T-cell (primary cell): ENCODE measurements at regions not wholly inside any gene's neighbourhood (a gene's known extent, or its start where the extent isn't known, plus 50 kb on each side); places are given as distances from the start of the nearest gene placed in this dataset.

Experiments
- ATAC-seq, 4 experiments: fragments of 200-7000 bp in 3 of 4; fragments of 150-1000 bp in 1 of 4; cut with Tn5 transposase; replicated peaks in 1 of 4; 1 replicate in 3 of 4; 2 replicates in 1 of 4; pipeline ENCODE4 v1.10.0; 2021; ENCODE audit warnings: moderate library complexity in 3 of 4, mild to moderate bottlenecking in 2 of 4, moderate number of reproducible peaks in 1 of 4
- CTCF ChIA-PET, 2 donors: fragments of 300-600 bp; sonication (Branson Sonifier 250); formaldehyde crosslinking; loops; one replicate each; lab custom pipeline; 2022; ENCODE audit warnings: antibody characterized with exemption in 2 of 2; lab: Charles Lee
- POLR2A ChIA-PET, 2 donors: fragments of 300-600 bp; sonication (Branson Sonifier 250); formaldehyde crosslinking; loops; one replicate each; lab custom pipeline; 2022; ENCODE audit warnings: antibody characterized with exemption in 2 of 2; lab: Charles Lee
- DNase-seq, 35 experiments: peaks; one replicate each; pipeline versions ENCODE4 v3.0.0 to v3.0.0-alpha.2; 2013 to 2023
- H3K27ac ChIP-seq: one replicate; pipeline ENCODE4 v1.5.1; 2013; ENCODE audit warnings: low read length
- H3K27me3 ChIP-seq, 2 experiments: replicated peaks in 1 of 2; 1 replicate in 1 of 2; 2 replicates in 1 of 2; pipeline versions ENCODE4 v1.6.1 to v1.7.0; 2013; ENCODE audit warnings: low read length in 1 of 2, mixed read lengths in 1 of 2; ENCODE audit not compliant: control insufficient read depth in 2 of 2, insufficient read depth in 2 of 2; ENCODE audit errors: extremely low read depth in 1 of 2
- H3K36me3 ChIP-seq, 2 donors: 1 replicate in 1 of 2; 2 replicates in 1 of 2; pipeline versions ENCODE4 v1.6.1 to v1.7.0; 2013; ENCODE audit warnings: low read length in 1 of 2; ENCODE audit not compliant: control insufficient read depth in 2 of 2, insufficient read depth in 1 of 2; ENCODE audit errors: extremely low read depth in 1 of 2
- H3K4me1 ChIP-seq, 2 experiments: 1 replicate in 1 of 2; 2 replicates in 1 of 2; pipeline versions ENCODE4 v1.6.1 to v1.7.0; 2013; ENCODE audit warnings: low read length in 2 of 2, mixed read lengths in 1 of 2; ENCODE audit not compliant: insufficient read depth in 2 of 2, control insufficient read depth in 1 of 2; ENCODE audit errors: extremely low read depth in 1 of 2
- H3K4me3 ChIP-seq, 2 donors: 1 replicate in 1 of 2; 2 replicates in 1 of 2; pipeline versions ENCODE4 v1.5.1 to v1.7.0; 2013; ENCODE audit warnings: mild to moderate bottlenecking in 2 of 2, low read length in 1 of 2, moderate library complexity in 1 of 2; ENCODE audit not compliant: control insufficient read depth in 1 of 2; ENCODE audit errors: extremely low read depth in 1 of 2
- H3K9me3 ChIP-seq: 2 replicates; pipeline ENCODE4 v1.7.0; 2013
- H3K27ac Mint-ChIP-seq, 2 donors: one replicate each; pipeline ENCODE4 v1.8.0; 2020 to 2021; ENCODE audit warnings: mild to moderate bottlenecking in 2 of 2, mixed read lengths in 2 of 2
- H3K27me3 Mint-ChIP-seq, 2 donors: one replicate each; pipeline ENCODE4 v1.8.0; 2021 to 2022; ENCODE audit warnings: mixed read lengths in 2 of 2
- H3K36me3 Mint-ChIP-seq: one replicate; pipeline ENCODE4 v1.8.0; 2021; ENCODE audit warnings: mixed read lengths
- H3K4me1 Mint-ChIP-seq, 3 donors: one replicate each; pipeline ENCODE4 v1.8.0; 2020 to 2022; ENCODE audit warnings: mixed read lengths in 3 of 3, mild to moderate bottlenecking in 1 of 3
- H3K4me3 Mint-ChIP-seq, 3 donors: one replicate each; pipeline ENCODE4 v1.8.0; 2020 to 2022; ENCODE audit warnings: mild to moderate bottlenecking in 3 of 3, mixed read lengths in 3 of 3, moderate library complexity in 3 of 3
- H3K9me3 Mint-ChIP-seq, 3 donors: one replicate each; pipeline ENCODE4 v1.8.0; 2020 to 2022; ENCODE audit warnings: mixed read lengths in 3 of 3
- WGBS: methylation state at CpG from one replicate; pipeline ENCODE4 v1.1.5; 2013; ENCODE audit warnings: missing lambda C conversion rate; ENCODE audit not compliant: insufficient coverage; 5-methylcytosine and 5-hydroxymethylcytosine counted together

DNA sequence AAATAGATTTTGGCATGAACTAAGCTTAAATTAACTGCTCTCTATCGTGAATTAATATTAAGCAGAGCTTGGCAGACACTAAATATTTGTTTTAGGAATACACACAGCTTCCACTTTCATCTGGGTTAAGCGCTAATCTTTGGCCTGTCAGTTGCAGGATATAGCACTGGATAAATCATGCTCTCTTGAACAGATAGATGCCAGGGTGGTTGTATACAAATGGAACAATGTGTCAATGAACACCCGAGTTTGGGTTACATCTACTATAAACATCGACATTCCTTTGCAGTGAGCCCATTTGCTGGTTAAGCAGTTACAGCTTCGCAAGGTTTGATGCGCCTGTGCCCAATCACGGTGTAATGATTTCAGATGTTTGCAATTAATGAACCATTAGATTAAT, 338.2 kb upstream of the ZFP64 start:
- Histone ChIP-seq H3K4me3 (no peak overlapping the region), H3K4me1 (no peaks in the 10 kb centered on the region), H3K27me3 (no peaks in the 10 kb centered on the region), H3K36me3 (no peaks in the 10 kb centered on the region), H3K9me3 (no peaks in the 10 kb centered on the region), H3K27ac (no peak overlapping the region)
- Mint-ChIP-seq H3K27ac (no peak overlapping the region), H3K27me3 (no peaks in the 10 kb centered on the region), H3K36me3 (no peaks in the 10 kb centered on the region), H3K4me3 (no peak overlapping the region), H3K9me3 (peaks cover 0 to 4% (median 3%) of the 10 kb centered on the region in 3 donors), H3K4me1 (no peaks in the 10 kb centered on the region)
- no peak for DNase-seq
- 20% methylated on average over 1 of the region's 7 CpGs for WGBS
- POLR2A ChIA-PET = no interaction called here
- ATAC-seq = no peak
- CTCF ChIA-PET = no interaction called here

DNA sequence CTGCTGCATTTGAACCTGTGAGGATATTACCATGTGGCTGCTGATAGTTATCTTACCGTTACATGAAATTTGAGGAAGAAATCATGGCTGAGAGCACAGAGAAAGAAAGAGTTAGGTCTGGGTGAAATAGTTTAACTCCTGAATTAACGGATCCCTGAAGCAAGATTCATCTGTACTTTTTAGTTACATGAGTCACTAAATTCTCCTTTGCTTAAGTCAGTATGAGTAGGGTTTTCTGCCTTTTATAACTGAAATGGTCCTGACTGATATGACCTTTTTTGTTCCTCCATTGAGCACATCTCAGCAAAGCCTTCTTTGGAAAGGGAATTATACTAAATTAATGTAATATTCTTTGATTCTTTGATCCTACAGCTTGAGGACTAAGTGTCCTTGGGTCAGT, 333.3 kb upstream of the ZFP64 start:
- ATAC-seq (no peak), DNase-seq (no peak)
- ChIA-PET CTCF (no interaction called here), POLR2A (no interaction called here)
- Mint-ChIP-seq H3K27me3 (no peaks in the 10 kb centered on the region), H3K36me3 (no peaks in the 10 kb centered on the region), H3K4me1 (peaks cover 0 to 4% (median 0%) of the 10 kb centered on the region in 3 donors), H3K4me3 (no peak overlapping the region), H3K9me3 (peaks cover 3 to 14% (median 5%) of the 10 kb centered on the region in 3 donors), H3K27ac (no peak overlapping the region)
- no peaks in the 10 kb centered on the region for H3K27me3 ChIP-seq
- no CpG with 5 or more reads among the region's 2 CpGs for WGBS
- H3K4me3 ChIP-seq = no peak overlapping the region
- H3K27ac ChIP-seq = no peak overlapping the region
- no peaks in the 10 kb centered on the region for H3K9me3 ChIP-seq
- H3K36me3 ChIP-seq = no peaks in the 10 kb centered on the region
- no peaks in the 10 kb centered on the region for H3K4me1 ChIP-seq

DNA sequence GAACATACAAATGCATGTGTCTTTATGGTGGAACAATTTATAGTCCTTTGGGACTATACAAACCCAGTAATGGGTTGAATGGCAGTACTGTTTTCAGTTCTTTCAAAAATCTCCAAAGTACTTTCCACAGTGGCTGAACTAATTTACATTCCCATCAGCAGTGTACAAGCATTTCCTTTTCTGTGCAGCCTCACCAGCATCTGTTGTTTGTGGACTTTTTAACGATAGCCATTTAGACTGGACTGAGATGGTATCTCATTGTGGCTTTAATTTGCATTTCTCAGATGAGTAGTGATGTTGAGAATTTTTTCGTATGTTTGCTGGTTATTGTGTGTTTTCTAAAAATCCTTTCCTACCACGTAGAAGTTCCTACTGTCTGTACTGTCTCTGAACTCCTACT, 327.2 kb upstream of the ZFP64 start:
- ATAC-seq = no peak
- H3K27me3 Mint-ChIP-seq = peaks cover 0 to 12% of the 10 kb centered on the region in 2 donors
- no peaks in the 10 kb centered on the region for H3K36me3 ChIP-seq
- no CpG with 5 or more reads among the region's 3 CpGs for WGBS
- H3K4me1 ChIP-seq = no peaks in the 10 kb centered on the region
- H3K27ac Mint-ChIP-seq = no peak overlapping the region
- no peak overlapping the region for H3K27ac ChIP-seq
- no peak overlapping the region for H3K4me3 ChIP-seq
- H3K9me3 ChIP-seq = no peaks in the 10 kb centered on the region
- no peak for DNase-seq
- peaks cover 0 to 3% of the 10 kb centered on the region in 2 experiments for H3K27me3 ChIP-seq
- H3K36me3 Mint-ChIP-seq = no peaks in the 10 kb centered on the region
- POLR2A ChIA-PET = no interaction called here
- H3K9me3 Mint-ChIP-seq = peaks cover 5 to 28% (median 8%) of the 10 kb centered on the region in 3 donors
- CTCF ChIA-PET = no interaction called here
- H3K4me3 Mint-ChIP-seq = no peak overlapping the region
- peaks cover 0 to 1% (median 0%) of the 10 kb centered on the region in 3 donors for H3K4me1 Mint-ChIP-seq

DNA sequence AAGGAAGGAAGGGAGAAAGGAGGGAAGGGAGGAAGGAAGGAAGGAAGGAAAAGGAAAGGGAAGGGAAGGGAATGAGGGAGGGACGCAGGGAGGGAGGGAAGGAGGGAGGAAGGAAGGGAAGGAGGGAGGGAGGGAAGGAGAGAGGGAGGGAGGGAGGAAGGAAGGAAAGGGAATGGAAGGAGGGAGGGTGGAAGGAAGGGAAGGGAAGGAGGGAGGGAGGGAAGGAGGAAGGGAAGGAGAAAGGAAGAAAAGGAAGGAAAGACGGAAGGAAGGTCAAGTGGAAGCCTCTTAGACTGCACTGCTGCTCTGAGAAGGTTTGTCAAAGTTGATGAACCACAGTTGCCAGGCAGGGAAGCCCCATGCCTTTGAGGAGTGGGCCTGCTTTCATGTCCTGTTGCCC, 324.3 kb upstream of the ZFP64 start:
- H3K27ac Mint-ChIP-seq = no peak overlapping the region
- H3K27me3 ChIP-seq = peaks cover 0 to 3% of the 10 kb centered on the region in 2 experiments
- no peaks in the 10 kb centered on the region for H3K36me3 Mint-ChIP-seq

DNA sequence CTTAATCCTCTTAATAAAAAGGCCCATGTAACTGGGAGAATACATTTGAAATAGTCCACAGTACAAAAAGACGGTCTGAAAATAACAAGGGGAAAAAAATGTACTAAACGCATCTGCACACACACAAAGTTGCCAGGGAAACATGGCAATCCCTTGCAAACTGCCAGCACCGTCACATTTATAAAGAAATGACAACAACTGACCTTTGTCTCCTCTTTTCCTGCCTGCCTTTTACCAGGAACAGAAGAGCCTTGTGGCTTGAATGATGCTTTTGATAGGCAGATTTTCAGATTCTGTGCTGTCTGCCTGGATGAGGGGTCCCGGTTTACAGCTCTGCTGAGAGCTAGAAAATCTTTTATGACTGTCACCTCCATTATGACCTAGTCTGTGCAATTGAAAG, 308.6 kb upstream of the ZFP64 start:
- DNase-seq = no peak
- no peak overlapping the region for H3K4me3 Mint-ChIP-seq
- H3K4me3 ChIP-seq = no peak overlapping the region
- no peaks in the 10 kb centered on the region for H3K4me1 Mint-ChIP-seq
- H3K4me1 ChIP-seq = no peaks in the 10 kb centered on the region
- ChIA-PET POLR2A (no interaction called here), CTCF (no interaction called here)
- no peaks in the 10 kb centered on the region for H3K36me3 ChIP-seq
- H3K9me3 ChIP-seq = no peaks in the 10 kb centered on the region
- H3K27ac ChIP-seq = no peak overlapping the region
- H3K27ac Mint-ChIP-seq = no peak overlapping the region
- WGBS = 100% methylated on average over 1 of the region's 4 CpGs
- H3K27me3 Mint-ChIP-seq = peaks cover 3 to 18% of the 10 kb centered on the region in 2 donors
- H3K9me3 Mint-ChIP-seq = peaks cover 6 to 9% (median 6%) of the 10 kb centered on the region in 3 donors
- no peak for ATAC-seq
- no peaks in the 10 kb centered on the region for H3K27me3 ChIP-seq
- peaks cover 6% of the 10 kb centered on the region for H3K36me3 Mint-ChIP-seq

More for the DNA sequence above, 324.3 kb upstream of the ZFP64 start:
- DNase-seq (no peak), ATAC-seq (no peak)
- no peaks in the 10 kb centered on the region for H3K9me3 ChIP-seq
- H3K36me3 ChIP-seq = no peaks in the 10 kb centered on the region
- POLR2A ChIA-PET = no interaction called here
- H3K4me3 Mint-ChIP-seq = no peak overlapping the region
- no peak overlapping the region for H3K27ac ChIP-seq
- peaks cover 0 to 12% of the 10 kb centered on the region in 2 donors for H3K27me3 Mint-ChIP-seq
- CTCF ChIA-PET = no interaction called here
- 67% methylated on average over 2 of the region's 2 CpGs for WGBS
- no peak overlapping the region for H3K4me3 ChIP-seq
- H3K9me3 Mint-ChIP-seq = peaks cover 4 to 23% (median 5%) of the 10 kb centered on the region in 3 donors
- H3K4me1 ChIP-seq = no peaks in the 10 kb centered on the region
- no peaks in the 10 kb centered on the region for H3K4me1 Mint-ChIP-seq

DNA sequence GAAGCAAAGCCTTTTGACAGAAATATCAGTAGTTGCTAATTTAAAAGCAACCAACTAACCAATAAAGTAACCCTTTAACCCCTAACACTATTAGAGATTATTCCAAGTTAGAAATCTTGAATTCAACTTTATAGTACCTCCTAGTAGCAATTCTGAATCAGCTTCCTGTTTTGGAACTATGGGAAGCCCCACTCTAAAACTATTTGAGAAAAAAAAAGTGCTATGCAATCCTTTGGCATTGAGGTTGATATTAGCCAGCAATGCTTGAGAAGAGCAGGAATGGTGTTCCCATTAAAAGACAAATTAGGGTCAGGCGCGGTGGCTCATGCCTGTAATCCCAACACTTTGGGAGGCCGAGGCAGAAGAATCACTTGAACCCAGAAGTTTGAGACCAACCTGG, 306.2 kb upstream of the ZFP64 start:
- no peak overlapping the region for H3K27ac ChIP-seq
- H3K36me3 ChIP-seq = no peaks in the 10 kb centered on the region
- peaks cover 18 to 19% (median 19%) of the 10 kb centered on the region in 3 donors for H3K4me1 Mint-ChIP-seq
- peaks cover 0 to 9% of the 10 kb centered on the region in 2 experiments for H3K4me1 ChIP-seq
- DNase-seq (no peak), ATAC-seq (no peak)
- no peak overlapping the region for H3K4me3 ChIP-seq
- no peaks in the 10 kb centered on the region for H3K36me3 Mint-ChIP-seq
- H3K27ac Mint-ChIP-seq = no peak overlapping the region
- no peaks in the 10 kb centered on the region for H3K9me3 ChIP-seq
- peaks cover 3 to 22% of the 10 kb centered on the region in 2 donors for H3K27me3 Mint-ChIP-seq
- no peak overlapping the region for H3K4me3 Mint-ChIP-seq
- CTCF ChIA-PET = no interaction called here
- no peaks in the 10 kb centered on the region for H3K9me3 Mint-ChIP-seq
- no peaks in the 10 kb centered on the region for H3K27me3 ChIP-seq
- POLR2A ChIA-PET = interaction anchor here in 1 of 2 donors (0.6 kb wide), 1 partner anchor 333 kb away, joined by 3 read pairs; no protein-coding TSS in a partner anchor
- 89% methylated on average over 3 of the region's 3 CpGs for WGBS

DNA sequence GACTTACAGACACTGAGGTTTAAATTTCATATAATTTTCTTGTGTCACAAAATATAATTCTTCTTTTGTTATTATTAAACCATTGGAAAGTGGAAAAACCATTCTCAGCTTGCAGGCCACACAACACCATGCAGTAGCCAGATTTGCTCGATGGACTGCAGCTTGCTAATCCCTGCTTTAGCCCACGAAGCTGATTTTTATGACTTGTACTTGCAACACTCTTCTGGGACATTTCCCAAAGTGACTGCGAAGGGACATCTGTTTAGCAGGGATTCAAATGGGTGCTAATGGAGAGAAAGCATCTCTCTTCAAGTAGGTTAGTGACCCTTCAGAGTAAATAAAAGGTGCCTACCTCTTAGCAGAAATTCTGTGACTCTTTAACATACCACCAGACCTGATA, 304.6 kb upstream of the ZFP64 start:
- H3K9me3 ChIP-seq = no peaks in the 10 kb centered on the region
- WGBS = 100% methylated on average over 1 of the region's 3 CpGs
- Mint-ChIP-seq H3K27me3 (peaks cover 0 to 19% of the 10 kb centered on the region in 2 donors), H3K36me3 (no peaks in the 10 kb centered on the region), H3K9me3 (no peaks in the 10 kb centered on the region), H3K27ac (no peak overlapping the region), H3K4me1 (peaks cover 18 to 19% (median 19%) of the 10 kb centered on the region in 3 donors), H3K4me3 (no peak overlapping the region)
- H3K27ac ChIP-seq = no peak overlapping the region
- CTCF ChIA-PET = no interaction called here
- no peaks in the 10 kb centered on the region for H3K27me3 ChIP-seq
- H3K4me1 ChIP-seq = peaks cover 0 to 9% of the 10 kb centered on the region in 2 experiments
- no peak overlapping the region for H3K4me3 ChIP-seq
- DNase-seq = no peak
- POLR2A ChIA-PET = no interaction called here
- no peaks in the 10 kb centered on the region for H3K36me3 ChIP-seq
- no peak for ATAC-seq
